ENCODE measurements at regions not wholly inside any gene's neighbourhood (a gene's known extent, or its start where the extent isn't known, plus 50 kb on each side); places are given as distances from the start of the nearest gene placed in this dataset.

DNA sequence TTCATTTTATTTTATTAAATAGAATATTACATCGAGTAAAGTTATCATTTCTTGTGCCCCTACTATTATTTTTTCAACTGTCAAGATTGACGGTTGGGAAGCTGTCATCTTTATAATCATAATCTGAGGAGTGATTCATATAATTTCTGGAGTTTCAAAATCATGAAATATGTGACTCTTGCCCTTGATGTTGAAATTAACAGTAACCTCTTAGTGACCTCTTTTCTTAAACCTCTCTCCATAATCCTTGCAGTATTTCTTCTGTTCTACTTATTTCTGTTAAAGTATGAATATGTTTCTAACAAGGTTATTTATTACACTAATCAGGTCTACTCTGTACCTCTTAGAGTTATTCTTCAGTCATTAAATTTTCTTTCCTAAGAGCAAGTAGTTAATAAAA lies 663.8 kb downstream of the LIG4 start:
- DNase-seq: no peak

DNA sequence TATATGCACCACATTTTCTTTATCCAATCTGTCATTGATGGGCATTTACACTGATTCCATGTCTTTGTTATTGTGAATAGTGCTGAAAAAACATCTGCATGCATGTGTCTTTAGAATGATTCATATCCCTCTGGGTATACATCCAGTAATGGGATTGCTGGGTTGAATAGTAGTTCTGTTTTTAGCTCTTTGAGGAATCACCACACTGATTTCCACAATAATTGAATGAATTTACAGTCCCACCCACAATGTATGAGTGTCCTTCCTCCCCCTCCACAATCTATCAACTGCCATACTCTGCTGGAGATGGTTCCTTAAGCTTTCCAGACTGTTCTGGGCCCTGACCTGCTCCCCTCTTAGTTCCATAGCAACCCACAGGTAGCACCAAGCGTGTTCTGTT lies 667.0 kb downstream of the LIG4 start:
- no peak for DNase-seq

DNA sequence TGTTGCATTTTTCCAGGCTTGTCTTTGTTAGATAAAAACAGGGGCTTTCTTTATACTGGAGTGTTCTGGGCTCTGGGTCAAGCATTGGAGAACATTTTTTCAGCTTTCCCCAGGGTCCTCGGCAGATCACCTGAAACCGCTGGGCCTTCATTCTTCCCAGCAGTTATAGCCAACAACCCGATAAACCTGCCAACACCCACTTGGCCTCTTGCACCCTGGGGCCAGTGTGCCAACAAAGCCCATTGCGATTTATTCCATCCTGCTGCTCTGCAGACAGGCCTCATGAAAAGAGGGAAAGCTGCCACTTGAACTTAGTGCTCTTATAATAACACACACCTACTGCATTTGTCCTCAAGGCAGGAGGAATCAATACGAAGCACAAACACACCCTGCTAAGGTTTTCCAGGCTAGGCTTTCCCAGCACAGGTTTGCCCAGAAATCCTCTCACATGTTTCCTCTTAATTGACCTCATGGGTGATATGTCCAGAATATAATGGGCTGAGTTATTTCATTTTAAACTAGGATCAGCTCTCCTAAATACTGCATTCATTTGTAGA lies 669.3 kb downstream of the LIG4 start:
- no peak for DNase-seq

DNA sequence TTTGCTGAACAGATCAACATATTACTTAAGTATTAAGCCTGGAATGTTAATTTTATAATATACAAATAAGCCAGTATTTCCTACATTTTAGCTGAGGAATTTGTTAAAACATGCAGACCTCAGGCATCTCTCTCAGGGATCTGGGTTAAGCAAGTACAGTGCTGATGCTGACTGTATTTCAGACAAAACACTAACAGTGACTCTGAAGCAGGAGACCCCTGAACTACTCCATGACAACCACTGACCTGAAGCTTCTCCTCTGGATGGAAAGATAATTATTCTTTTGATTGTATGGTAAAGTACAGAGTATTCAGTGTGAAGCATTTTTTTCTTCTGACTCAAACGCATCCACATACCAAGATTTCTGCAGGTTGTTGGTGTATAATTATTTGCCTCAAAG lies 680.8 kb downstream of the LIG4 start:
- DNase-seq: no peak

DNA sequence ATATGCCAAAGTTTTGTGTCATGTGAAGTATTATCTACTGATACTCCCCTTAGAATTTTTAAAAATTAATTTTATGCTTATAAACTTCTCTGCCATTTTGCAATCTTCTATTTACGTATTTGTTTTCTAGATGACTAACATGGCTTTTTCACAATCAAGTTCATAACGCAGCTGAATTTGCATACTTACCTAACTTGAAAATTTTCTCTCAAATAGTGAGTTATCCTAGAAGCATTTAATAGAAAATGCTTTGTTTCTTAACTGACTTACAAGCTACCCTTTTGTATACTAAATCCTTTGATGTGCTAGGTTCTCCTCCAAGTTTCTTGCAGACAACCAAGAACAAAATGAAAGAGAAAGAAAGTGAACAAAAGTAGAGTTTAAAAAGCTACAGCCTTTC lies 683.5 kb downstream of the LIG4 start:
- DNase-seq: no peak

GRCh38 chr13:107531180-107531579 lies 684.2 kb downstream of the LIG4 start:
- DNase-seq: no peak

DNA sequence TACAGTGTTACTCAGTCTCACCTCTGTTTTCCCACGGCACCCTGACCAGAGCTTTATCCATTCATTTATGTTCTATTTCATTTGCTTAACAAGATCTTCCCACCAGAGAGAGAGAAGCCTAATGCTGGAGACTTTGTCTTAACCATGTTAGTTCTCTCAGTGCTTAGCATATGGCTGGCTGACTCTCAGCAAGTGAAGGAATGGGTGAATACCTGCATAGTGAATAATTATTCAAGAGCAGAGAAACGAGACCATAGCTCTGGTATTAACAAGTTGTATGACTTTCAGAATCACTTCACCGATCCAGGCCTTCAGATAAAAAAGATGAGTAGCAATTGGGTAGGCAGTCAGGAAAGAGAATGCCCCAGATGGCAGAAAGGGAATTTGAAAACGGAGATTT lies 686.3 kb downstream of the LIG4 start:
- DNase-seq: no peak

GRCh38 chr13:107518780-107519179 lies 696.6 kb downstream of the LIG4 start:
- no peak for DNase-seq

GRCh38 chr13:107518292-107518691 lies 697.0 kb downstream of the LIG4 start:
- no peak for DNase-seq

GRCh38 chr13:107516517-107516916 lies 698.8 kb downstream of the LIG4 start:
- DNase-seq: no peak

- no peak for DNase-seq
Measured at GRCh38 chr13:107512551-107512950, 702.8 kb downstream of the LIG4 start.

DNA sequence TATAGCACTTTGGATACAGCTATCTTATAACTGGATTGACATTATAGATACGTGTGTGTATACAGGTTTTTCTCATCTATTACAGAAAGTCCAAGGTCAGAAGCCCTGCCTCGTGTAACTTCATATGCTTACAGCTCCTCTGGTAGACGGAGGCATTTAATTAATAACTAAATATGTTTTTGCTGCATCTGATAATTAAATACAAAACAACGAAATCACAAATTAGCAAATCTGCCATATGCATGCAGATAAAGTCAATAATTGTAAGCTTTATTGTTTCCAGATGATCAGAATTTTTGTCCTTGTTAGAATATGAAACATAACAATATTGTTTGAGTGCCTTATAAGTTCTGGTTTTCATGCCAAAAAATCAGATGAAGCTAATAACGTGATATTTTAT lies 717.7 kb downstream of the LIG4 start:
- no peak for DNase-seq

GRCh38 chr13:107493266-107493665 lies 722.1 kb downstream of the LIG4 start:
- no peak for DNase-seq

GRCh38 chr13:107482688-107483087 lies 732.6 kb downstream of the LIG4 start:
- DNase-seq: no peak

DNA sequence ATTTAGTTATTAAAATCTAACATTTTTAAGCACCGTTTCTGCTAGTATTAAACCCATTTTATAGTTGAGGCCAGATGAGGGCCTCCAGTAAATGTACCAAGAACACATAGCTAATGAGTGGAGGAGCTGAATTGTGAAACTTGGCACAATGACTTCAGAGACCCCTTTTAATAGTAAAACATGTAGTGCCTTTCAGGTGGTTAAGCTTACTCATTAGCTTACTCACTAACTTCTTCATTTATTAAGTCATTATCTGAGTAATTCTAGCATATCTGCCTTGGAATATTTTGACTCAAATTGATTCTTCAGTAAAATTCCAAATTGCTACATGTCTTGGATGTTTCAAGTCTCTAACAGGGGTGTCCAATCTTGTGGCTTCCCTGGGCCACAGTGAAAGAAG lies 735.2 kb downstream of the LIG4 start:
- DNase-seq: no peak

- DNase-seq: no peak
Measured at GRCh38 chr13:107477772-107478379, 737.5 kb downstream of the LIG4 start.

GRCh38 chr13:107475753-107476453 lies 739.4 kb downstream of the LIG4 start:
- DNase-seq: no peak

GRCh38 chr13:107473253-107473652 lies 742.1 kb downstream of the LIG4 start:
- no peak for DNase-seq

GRCh38 chr13:107466326-107467099 lies 748.8 kb downstream of the LIG4 start:
- DNase-seq: no peak

DNA sequence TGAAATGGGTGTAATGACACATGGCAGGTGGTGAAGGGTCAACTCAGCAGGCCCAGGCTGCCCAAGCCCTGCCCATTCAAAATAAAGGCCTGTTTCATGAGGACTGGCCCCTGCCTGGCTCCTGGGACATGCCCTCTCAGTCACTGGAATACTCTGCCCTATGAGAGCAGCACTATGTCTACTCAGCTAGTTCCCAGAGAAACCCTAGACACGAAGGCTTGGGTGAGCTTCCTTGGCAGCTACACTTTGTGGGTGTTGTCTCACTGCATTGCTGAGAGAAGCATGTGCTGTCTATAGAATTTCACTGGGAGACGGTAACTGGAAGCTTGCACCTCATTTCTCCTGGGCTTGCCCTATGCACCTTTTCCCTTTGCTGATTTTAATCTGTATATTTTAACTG lies 752.8 kb downstream of the LIG4 start:
- no peak for DNase-seq

DNA sequence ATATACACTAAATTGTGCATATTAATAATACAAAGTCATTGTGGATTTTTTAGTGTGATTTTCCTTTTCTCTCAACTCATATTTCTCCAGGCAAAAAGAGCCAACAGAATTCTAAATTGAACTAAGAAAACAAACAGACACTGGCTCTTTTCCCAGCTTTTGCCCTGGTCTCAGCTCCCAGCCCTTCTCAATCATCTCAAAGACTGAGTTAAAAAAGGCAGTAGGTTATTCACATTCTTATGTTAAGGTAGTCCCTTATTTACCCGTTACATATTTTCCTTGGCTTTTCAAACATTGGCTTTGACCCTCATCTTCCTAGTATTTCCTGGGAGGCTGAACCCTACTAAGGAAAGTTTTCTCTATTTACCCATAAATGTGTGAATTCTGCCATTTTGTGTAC lies 753.6 kb downstream of the LIG4 start:
- DNase-seq: no peak

DNA sequence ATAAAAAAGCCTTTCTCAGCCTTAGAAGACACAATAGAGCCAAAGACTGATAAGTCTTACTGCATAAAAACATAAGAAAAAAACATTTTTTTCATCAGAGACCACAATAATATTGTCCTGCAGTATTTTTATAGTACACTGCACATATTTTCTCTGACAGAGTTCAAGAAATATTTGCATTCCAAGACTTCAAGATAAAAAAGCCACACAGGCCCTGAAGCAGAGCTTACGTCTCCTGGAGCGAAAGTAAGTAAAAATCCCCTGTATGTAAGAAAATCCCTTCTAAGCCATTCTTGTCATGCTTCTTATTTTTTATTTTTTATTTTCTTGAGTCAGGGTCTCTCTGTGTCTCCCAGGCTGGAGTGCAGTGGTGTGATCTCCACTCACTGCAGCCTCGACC lies 755.9 kb downstream of the LIG4 start:
- DNase-seq: no peak

GRCh38 chr13:107458269-107458668 lies 757.1 kb downstream of the LIG4 start:
- DNase-seq: no peak

DNA sequence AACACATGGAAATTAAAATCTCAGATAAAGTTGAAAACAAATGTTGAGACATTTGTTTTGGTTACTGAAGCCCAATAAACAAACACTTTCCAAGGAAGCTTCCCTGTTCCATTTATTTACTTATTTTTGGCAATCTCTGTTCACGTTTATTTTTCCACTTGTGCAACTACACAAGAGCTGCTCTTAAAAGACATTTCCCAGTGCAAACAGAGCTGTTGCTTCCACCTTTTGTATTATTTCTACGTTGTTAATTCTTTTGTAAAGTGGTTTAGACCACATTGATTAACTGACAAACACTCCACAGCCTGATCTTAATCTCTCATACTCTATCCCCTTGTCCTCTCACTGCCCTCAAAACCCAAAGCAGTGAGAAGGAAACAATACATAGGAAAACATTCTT lies 757.6 kb downstream of the LIG4 start:
- DNase-seq: no peak
